ENCODE measurements at regions not wholly inside any gene's neighbourhood (a gene's known extent, or its start where the extent isn't known, plus 50 kb on each side); places are given as distances from the start of the nearest gene placed in this dataset.

DNA sequence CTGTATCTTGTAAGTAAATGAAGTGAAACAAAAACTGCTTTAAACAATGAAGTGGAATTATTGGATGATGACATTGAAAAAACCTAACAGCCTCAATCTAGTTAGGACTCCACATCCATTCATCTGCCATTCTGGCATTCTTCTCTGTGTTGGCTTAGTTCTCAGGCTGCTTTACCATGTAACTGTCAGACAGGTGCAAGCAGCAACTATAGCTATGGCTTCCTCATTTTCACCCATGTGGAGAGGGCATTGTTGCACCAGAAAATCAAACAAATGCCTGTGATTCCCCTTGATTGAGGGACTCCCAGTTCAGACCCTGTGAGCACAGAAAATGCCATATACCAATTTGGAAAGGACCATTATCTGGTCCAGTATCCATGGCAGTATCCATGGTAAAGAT, 129.5 kb upstream of the NYAP2 start:
- intact Hi-C loops (cut with micrococcal nuclease) (no loop called here), in situ Hi-C loops (cut with MboI) (no loop called here)
- DNase-seq (ENCODE audit: extremely low read depth in 1 of 4, low spot score in 3 of 4), result no peak
- H2AFZ ChIP-seq (ENCODE audit: low read depth, low read length), result no peak overlapping the region
- no peaks in the 10 kb centered on the region for H3K9me3 ChIP-seq (replicated peaks; ENCODE audit: control insufficient read depth, insufficient read depth, low read depth, low read length)
- no peak overlapping the region for H3K9ac ChIP-seq (ENCODE audit: insufficient read depth in 1 of 2, low read depth in 2 of 2, low read length in 2 of 2)
- no peak for FAIRE-seq
- H3K79me2 ChIP-seq (ENCODE audit: control insufficient read depth, insufficient read depth, low read length), result no peaks in the 10 kb centered on the region
- H3K4me3 ChIP-seq, result no peak overlapping the region
- no peaks in the 10 kb centered on the region for H3K4me1 ChIP-seq (replicated peaks in 1 of 2; ENCODE audit: control insufficient read depth in 2 of 2, insufficient read depth in 2 of 2, low read length in 2 of 2)
- BruUV-seq (replicated peaks), result no TSS peak
- CTCF ChIA-PET (ENCODE audit: low intra/inter-chr PET ratio), result no interaction called here
- H3K27me3 ChIP-seq (ENCODE audit: control insufficient read depth in 2 of 2, insufficient read depth in 2 of 2, low read length in 2 of 2), result no peaks in the 10 kb centered on the region
- H3K27ac ChIP-seq (ENCODE audit: extremely low read depth, low read depth, low read length), result no peak overlapping the region
- H4K20me1 ChIP-seq (replicated peaks; ENCODE audit: control insufficient read depth, insufficient read depth, low read length), result no peaks in the 10 kb centered on the region
- TF ChIP-seq CHD1 (IDR thresholded peaks at IDR 0.05; ENCODE audit: low read length) (no peak), GTF2E2 (tag; IDR thresholded peaks at IDR 0.05) (no peak), KLF13 (tag; IDR thresholded peaks at IDR 0.05; ENCODE audit: borderline replicate concordance, low read depth) (no peak), ZC3H4 (CRISPR knock-in tag; IDR thresholded peaks at IDR 0.05; ENCODE audit: borderline replicate concordance) (no peak), FOXA3 (CRISPR knock-in tag; conservative IDR thresholded peaks at IDR 0.05 in 1 of 2, IDR thresholded peaks at IDR 0.05 in 1 of 2) (no peak), TAF15 (IDR thresholded peaks at IDR 0.05; ENCODE audit: low read depth, low read length) (no peak), NRF1 (conservative IDR thresholded peaks at IDR 0.05 in 1 of 2, IDR thresholded peaks at IDR 0.05 in 1 of 2) (no peak), ETV1 (tag; conservative IDR thresholded peaks at IDR 0.05; ENCODE audit: low read depth) (no peak), GTF2F1 (IDR thresholded peaks at IDR 0.05; ENCODE audit: low read depth, low read length) (no peak), ZNF217 (CRISPR knock-in tag; IDR thresholded peaks at IDR 0.05) (no peak), L3MBTL2 (IDR thresholded peaks at IDR 0.05) (no peak), SOX6 (IDR thresholded peaks at IDR 0.05) (no peak), SMC3 (conservative IDR thresholded peaks at IDR 0.05; ENCODE audit: insufficient read depth, low read depth, low read length) (no peak), ZNF143 (CRISPR knock-in tag; IDR thresholded peaks at IDR 0.05) (no peak), ARNT (IDR thresholded peaks at IDR 0.05) (no peak)
- TF ChIP-seq, protein P1, sequence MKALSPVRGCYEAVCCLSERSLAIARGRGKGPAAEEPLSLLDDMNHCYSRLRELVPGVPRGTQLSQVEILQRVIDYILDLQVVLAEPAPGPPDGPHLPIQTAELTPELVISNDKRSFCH (CRISPR knock-in tag; IDR thresholded peaks at IDR 0.05), result no peak
- TF ChIP-seq, protein P1 (tag; IDR thresholded peaks at IDR 0.05), result no peak
- TF ChIP-seq, protein P2, sequence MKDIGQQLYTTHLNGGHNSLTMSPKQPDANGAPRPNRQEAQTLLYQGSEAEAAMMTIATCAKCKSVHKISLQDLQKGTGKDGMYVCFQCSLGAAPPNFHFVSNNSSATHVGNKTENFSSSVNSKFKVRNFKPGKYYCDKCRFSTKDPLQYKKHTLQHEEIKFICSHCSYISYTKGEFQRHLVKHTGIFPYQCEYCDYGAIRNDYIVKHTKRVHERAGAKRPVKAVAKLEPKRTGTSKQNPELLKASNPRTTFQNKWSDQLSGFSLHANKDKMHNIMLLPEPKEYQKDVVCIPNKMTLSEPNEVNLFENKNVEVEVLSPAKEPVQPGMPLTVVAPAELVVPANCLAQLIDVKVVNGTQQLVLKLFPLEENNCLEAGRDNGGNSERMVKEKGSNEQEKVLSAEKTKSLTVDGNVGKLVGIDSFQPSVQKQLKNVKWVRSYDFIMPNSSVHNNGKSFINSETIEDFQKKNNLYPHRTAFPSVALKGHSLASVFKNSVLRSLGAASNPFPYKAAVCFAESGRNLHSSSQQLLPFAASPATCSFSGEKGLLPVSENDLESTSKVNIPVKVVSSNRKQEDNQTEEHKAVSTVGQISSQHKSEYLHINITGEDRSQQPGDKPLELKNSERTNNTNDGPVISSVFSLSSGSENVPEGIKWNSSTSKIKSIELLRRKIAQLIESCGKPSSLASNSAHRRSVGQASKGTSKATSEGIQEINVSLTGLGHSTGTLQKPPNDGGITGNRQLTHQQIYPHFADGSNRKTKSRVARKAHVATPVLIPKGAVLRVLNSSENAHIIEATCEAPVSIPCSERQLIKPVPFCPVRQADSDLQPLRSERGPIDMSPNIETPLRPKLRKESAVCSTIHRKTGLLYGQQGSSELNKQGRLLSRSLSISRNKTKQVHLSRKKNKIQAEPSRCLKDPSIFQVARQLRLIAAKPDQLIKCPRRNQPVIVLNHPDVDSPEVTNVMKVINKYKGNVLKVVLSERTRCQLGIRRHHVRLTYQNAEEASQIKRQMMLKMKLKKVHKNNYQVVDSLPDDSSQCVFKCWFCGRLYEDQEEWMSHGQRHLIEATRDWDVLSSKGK (CRISPR knock-in tag; IDR thresholded peaks at IDR 0.05), result no peak
- POLR2A ChIA-PET, result no interaction called here
- no peak for ATAC-seq
- no peak overlapping the region for H3K4me2 ChIP-seq (ENCODE audit: insufficient read depth, low read length)
- H3K36me3 ChIP-seq (ENCODE audit: control insufficient read depth, insufficient read depth, low read length), result no peaks in the 10 kb centered on the region
- H3K9me1 ChIP-seq (ENCODE audit: control insufficient read depth, insufficient read depth, low read length), result no peaks in the 10 kb centered on the region
